Activated T-helper 9 cell treated with anti-CD3 and anti-CD28 coated beads, Interleukin-2, amount 50 U/mL, for 16 hours (primary cell): ENCODE measurements at regions not wholly inside any gene's neighbourhood (a gene's known extent, or its start where the extent isn't known, plus 50 kb on each side); places are given as distances from the start of the nearest gene placed in this dataset.
"Not testable (repeated sequence)": the region's sequence is repeated elsewhere in the genome, so short reads cannot be mapped to it uniquely, and the experiment has no call there.

ENCODE experiments used
- DNase-seq: peaks from one replicate; pipeline ENCODE4 v3.0.0-alpha.2; 2020; ENCODE audit warnings: low read depth

DNA sequence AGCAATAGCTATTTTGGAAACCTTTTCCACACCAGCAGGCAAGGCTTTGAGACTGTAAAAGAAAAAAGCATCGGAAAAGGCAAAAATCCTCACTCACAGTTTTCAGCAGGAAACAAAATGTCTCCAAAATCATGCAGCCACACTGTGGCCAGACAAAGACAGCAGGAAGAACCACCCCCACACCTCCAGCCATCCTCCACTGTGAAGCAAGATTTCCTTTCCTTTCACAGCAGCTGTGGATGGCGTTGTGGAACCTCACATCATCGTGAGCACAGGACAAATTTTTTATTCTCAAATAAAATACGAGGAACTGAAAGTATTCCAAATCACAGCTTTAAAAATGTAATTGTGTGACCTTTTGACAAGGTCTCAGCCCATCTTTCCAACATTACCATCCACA, 351.7 kb upstream of the NOCT start:
- DNase-seq = no peak

DNA sequence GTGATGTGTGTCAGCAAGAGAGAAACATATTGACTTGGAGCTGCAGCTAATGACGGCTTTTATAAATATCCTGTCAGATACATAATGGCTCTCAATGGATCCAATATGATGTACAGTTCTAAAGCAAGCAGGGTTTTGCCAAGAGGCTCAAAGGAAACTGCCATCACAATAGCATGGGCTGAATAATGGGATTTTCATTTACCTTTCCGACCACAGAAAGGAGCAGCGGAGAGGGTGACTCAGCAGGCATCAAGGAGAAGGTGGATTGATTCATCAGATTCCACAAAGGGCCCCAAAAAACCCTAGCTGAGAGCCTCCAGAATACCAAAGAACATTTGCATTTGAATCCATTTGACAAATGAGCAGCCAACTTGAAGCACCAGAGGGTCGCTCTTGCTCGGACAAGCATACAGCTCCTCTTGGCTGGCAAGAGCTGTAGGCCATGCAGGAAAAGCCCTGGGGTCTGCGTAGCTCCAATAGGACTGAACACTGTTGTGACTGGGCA, 355.7 kb upstream of the NOCT start:
- no peak for DNase-seq

DNA sequence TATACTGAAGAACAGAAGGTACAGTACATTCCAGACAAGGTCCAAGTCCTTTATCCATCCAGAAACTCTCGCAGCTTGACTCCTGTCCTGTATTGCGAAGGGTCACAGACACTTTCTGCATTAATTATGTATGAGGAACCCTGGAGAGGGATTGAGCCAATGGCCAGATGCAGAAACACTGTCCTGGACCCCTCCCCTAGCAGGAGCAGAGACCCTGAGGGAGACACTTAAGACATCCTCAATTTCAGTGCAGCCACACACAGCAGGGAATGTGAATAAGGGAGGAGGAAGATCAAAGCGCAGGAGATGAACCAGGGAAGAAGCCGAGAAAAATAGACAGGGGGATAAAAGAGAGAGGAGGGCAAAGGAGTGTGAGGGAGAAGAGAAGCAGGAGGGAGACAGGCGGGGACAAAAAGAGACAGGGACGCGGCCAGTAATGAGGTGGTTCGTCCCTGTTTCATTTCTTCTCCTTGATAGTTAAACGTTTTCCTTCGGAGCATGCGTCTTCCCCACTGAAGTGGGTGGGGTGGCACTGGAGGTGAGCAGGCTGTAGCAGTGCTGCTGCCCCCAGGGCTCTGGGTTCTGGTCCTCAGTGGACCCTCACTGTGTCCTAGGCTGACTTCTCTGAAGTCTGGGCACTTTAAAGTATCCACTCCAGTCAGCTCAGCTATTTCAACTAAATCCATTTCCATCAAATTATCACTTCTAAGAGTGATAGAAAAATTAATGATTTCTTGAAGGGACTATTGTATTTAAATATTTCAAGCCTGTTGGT, 356.4 kb upstream of the NOCT start:
- no peak for DNase-seq

DNA sequence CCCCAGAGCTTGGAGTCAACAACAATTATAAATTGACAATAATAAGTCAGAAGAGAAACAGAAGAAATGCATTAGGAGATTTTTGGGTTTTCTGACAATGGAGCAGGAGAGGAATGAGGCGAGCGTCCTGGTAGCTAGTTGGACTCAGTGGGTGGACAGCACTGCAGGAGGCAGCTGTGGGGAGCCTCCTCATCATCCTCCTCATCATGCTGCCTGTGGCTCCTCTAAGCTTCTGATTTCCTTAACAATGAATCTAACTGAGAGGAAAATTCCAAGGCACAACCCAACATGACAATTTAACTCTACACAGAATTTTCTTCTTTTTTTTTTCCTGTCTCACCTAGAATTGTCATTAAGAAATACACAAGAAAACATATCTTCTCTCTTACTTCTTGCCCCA, 357.1 kb upstream of the NOCT start:
- DNase-seq = no peak

DNA sequence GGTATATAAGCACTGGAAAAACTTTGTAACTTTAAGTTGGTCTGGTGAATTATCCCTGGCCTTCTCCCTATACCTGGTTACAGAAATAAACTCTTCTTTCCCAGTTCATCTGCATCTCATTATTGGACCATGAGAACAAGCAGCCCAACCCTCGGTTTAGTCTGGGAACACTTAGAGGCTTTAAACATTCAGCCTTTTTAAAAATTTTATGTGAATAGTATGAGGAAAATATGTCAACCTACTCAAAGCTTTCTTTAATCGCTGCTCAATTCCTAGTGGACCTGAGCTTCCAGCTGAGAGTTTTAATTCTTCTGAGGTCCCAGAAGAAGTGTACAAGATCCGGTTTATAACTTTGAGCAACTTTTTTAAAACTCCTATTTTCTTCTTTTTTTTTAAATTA, 358.6 kb upstream of the NOCT start:
- no peak for DNase-seq

DNA sequence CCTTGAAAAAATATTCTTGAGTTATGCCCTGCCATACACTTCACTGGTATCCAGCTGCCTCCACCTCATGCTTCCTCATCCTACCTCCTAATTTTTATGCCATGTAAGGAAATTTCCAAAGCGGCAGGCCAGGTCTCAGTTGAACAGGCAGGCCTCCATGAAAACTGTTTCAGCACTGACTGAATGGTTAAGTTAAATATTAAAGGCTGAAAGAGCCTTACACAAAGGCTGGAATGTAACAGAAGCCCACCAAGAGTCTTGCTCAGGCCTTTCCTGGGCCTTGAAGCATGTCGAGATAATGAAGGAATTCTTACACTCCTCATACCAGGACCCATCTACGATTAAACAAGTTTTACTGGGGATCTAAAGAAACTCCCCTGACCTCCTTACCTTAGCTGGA, 359.6 kb upstream of the NOCT start:
- no peak for DNase-seq

DNA sequence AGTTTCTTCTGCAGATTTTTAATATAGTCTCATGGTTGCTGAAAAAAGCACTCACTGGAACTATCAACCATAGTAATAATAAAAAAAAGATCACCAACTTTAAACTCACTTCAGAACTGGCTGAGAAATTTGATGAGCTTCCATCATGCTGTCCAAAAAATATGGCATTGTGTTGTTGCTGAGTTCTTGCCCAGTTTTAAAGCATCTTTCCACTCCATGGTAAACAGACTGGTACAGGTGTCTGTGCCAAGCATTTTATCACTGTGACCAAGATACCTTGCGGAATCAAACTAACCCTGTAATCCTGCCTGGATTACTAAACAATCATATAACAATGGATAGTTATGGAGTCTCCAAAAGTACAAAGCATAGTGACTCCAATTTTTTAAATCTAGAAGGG, 360.3 kb upstream of the NOCT start:
- no peak for DNase-seq

DNA sequence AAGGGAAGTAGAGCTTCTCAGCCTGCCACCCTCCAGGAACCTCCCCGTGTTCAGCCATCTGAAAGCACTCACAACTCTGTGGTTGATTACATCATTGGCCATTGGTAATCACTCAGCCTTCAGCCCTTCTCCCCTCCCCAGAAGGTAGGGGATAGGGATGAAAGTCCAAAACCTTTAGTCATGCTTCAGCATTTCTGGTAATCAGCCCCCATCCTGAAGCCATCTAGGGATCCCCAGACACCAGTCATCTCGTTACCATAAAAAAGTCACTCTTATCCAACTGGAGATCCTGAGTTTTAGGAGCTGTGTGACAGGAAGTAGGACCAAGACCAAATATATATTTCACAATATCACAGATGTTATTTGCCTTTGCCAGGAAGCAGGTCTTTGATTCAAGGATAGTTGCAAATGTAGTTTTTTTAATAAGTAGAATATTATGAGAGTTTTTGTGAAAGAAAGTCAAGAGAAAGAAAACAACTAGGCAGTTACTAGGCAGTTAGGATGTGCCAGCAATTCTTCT, 364.6 kb upstream of the NOCT start:
- DNase-seq = no peak

DNA sequence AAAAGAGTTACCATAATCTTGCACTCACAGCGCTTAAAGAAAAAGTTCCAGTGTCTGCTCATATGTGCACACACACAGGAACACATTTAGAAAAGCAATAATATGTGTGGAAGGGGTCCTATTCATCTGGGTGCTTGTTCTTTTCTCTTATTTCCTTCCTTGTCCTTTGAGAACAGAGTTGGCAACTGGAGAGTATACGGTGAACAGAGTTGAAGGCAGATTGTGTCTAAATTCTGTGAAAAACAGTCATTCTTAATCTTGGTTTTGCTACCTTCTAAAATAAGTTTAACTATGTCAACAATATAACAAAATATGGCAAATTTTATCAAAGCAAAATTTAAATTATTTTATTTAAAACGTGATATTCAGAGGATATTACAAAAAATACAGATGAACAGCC, 365.1 kb upstream of the NOCT start:
- DNase-seq = no peak

DNA sequence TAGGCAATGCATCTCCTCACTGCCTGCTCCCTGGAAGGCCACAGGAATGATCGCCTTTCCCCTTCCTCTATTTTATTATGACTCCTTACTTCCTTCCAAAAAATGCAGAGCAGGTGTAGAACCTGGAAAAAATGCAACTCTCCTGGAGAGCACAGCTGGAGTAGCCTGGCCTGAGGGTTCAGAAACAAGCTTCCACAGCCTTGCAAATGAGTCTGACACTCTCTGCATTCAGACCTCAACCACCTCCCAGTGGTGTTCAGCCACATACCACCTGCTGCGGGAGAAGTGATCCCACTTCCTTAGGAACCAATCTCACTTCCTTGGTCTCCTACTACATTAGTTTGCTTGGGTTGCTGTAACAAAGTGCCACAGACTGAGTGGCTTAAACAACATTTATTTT, 368.1 kb upstream of the NOCT start:
- no peak for DNase-seq

DNA sequence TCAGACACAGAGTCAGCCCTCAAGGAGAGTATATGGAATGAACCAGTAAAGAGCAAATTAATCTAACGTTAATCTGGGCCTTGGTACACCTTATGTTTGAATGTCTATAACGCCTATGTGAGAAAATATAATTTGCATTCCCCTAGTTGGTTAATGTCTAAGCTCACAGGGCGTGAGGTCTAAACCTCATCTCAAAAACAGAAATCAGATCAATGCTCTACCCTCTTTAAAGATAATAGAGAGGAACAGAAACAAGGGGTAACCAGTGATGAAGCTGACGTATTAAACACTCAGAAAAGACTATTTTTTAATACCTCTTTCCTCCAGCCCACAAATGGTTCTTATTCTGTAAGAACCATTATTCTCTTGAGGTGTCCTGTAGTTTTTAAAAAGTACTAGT, 369.2 kb upstream of the NOCT start:
- DNase-seq = no peak

DNA sequence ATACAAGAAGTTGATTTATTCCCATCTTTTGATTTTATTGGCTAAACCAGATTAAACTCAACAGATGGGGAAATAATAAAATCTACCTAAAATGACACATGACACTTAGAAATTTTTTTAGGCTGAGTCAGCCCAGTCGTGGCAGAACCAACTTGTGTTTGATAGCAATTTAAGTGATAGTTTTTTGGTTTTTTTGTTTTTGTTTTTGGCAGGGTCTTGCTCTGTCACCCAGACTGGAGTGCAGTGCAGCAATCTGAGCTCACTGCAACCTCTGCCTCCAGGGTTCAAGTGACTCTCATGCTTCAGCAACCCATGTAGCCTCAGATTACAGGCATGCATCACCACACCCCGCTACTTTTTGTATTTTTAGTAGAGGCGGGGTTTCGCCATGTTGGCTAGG, 370.3 kb upstream of the NOCT start:
- no peak for DNase-seq

DNA sequence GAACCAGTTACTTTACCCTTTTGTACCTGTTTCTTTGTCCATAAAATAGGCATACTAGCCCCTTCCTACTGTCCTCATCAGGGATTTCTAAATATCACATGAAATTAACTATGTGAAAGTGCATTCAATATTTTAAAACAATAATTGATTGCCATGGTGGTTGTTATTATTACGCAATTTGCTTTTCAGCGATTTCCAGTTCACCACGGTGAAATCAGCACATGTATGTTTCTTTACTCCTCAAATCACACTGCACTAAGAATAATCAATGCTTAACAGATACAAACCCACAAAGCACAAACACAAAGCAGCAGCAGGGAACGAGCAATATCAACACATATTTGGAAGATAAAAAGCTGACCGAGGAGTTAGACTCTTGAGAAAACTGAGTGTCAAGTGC, 371.3 kb upstream of the NOCT start:
- no peak for DNase-seq

DNA sequence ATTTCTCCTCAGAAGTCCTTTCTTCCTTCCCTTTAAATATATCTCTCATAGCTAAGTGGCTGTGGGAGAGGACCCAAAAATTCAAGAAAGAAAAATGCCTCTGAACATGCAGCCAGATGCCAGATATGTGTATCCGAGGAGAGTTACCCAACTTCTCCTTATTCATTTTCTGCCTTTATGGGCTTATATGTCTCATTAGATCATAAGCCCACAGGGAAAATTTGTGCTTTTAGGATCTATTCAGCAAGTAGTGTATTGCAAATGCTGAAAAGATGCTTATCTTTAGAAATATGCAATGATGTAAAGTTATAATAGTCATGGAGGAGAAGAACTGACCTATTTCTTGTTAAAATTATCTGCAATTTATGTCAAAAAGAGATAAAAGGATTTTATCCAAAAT, 371.8 kb upstream of the NOCT start:
- DNase-seq = no peak

DNA sequence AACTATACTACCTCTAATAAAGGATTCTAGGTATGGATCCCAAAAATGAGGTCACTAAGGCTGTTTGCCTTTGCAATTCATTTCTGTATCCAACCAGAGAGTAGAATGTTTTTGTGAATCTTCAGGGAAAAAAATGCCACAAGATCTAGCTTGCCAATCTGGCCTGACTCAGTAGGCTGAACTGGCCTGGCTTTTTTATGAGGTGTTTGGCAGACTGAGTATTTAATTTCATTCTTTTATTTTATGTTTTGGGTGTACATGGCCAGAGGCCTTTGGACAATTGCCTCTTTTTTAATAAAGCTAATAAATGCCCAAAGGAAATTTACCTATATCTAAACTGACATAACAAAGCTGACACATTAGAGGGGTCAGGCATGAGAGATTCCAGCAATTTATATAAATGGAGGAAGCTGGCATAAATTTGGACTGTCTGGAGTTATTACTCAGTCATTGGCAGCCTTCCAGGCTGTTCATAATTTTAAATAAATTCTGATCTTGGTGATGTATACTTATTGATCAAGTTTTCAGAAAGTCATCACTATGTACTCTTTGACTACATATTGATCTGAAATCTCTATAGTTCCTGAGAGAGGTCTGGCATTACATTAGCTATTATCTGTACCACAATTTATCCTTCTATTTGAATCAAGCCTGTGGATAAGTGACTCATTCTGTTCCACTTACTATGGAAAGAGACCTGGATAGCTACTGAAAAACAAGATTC, 376.4 kb upstream of the NOCT start:
- no peak for DNase-seq

DNA sequence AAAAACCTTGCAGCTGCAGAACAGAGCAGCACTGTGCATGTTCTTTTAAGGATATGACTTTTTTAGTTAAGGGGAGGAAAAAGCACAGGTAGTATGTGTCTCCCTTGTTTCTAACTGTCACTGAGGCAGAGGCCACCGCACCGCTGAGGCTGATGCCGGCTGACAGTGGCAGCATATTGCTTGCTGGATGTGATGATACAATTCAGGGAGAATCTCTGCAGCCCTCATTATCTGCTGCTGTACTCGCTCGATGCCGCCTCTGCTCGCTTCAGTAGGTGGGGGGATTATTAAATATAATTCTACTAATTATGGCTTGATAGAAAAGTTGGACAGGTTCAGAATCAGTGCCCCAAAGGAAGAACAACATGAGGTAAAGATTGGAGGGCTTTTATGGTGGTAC, 378.8 kb upstream of the NOCT start:
- no peak for DNase-seq

DNA sequence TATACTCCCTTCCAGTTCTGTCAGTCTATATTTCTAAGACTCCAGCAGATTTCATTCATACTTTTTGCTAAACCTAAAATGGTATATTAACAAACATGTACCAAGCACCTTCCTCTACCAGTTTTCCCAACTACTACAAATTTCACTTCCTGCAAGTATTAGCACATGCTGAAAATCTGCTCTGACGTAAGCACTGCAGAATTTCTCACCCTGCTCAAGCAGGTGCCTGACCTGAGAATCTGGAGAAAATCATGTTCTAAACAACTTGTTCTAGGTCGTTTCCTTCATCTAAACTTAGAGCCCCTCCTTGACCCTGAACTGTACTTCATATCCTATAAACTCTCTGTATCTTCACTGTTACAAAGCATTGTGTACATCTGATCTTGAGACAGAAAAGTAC, 380.7 kb upstream of the NOCT start:
- no peak for DNase-seq

DNA sequence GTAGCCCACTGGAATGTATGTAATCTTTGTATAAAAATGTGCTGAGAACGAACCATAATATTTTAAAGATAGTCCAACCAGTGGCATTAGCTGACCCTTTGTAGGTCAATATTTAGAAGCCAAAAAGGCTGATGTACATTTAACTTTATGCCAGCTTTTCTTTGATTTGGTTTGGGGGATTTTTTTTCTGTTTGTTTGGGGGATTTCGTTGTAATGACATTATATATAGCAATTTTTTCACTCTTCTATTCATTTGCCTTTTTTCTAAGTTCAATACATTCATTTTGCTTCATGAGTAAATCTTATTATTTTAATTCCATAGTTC, 382.0 kb upstream of the NOCT start:
- DNase-seq = no peak

DNA sequence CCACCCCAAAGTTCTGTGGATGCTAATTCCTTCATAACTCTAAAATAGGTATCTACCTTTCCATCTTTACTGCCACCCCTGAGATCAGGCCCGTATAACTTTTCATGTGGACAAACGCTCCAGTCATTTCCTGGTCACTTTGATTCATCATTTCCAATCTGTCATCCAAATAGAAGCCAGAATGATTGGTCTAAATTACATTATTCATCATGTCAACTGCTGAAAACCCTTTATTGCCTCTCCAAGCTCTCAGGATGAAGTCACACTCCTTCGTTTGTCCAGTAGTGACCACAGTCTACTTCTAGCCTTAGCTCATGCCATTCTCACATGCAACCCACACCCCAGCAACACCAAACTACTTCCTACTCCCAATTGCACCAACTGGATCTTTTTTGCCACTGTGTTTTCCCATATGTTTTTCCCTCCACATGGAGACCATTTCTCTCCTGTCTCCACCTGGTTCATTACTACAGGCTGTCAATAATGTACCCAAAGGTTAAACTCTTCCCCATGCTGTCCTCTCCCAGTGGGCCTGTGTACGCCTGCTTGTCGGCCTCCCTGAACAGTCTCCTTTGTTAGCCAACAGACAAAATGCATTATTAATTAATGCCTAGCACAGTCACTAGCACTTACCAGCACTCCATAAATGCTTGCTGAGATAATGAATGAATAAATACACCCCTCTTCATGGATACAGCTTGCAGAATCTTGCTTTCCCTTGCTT, 382.6 kb upstream of the NOCT start:
- no peak for DNase-seq

DNA sequence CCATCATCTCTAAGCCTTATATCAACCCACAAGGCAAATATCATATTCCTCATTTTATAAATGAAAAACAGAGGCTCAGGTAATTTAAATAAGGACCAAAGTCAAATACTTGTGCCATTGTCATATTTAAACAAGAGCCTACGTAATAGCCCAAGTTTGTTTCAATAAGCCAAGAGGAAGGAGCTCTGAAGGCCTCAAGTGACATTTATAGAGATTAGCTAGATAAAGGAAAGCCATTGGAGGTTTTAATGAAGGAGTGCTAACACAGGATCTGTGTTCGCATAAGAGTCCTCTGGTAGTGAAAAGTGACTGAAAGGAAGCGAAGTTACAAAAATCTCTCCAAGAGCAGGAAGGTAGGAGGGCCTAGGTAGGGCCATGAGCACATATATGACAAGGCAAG, 384.9 kb upstream of the NOCT start:
- no peak for DNase-seq

DNA sequence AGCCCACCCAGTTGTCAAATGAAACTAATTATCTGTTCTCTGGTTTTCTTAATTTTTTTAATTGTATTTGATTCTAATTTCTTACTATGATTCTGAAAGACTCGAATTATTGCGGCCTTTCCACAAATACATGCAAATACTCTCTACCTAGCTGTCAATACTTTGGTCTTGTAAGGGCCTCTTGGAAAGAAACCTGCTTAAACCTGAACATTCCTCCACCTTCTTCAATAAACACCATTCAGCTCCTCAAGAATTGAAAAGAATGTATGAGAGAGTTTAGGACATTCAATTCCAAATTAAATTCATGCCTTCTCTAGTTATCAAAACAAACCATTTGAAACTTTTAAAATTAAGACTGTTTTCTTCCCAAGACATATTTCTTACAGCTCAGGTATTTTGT, 385.9 kb upstream of the NOCT start:
- DNase-seq = no peak

DNA sequence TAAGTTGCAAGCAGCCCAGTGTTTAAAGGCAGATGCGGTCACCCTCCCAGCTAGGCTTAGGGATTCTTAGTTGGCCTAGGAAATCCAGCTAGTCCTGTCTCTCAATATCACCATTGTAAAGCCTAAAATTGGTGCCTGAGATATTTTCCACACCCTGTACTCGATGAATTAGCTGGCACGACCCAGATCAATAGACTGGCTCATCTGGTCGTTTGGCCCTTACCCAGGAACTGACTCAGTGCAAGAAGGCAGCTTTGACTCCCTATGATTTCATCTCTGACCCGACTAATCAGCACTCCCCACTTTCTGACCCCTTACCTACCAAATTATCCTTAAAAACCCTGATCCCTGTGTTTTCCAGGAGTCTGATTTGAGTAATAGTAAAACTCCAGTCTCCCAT, 384.9 kb upstream of the SLC7A11 start:
- no peak for DNase-seq

DNA sequence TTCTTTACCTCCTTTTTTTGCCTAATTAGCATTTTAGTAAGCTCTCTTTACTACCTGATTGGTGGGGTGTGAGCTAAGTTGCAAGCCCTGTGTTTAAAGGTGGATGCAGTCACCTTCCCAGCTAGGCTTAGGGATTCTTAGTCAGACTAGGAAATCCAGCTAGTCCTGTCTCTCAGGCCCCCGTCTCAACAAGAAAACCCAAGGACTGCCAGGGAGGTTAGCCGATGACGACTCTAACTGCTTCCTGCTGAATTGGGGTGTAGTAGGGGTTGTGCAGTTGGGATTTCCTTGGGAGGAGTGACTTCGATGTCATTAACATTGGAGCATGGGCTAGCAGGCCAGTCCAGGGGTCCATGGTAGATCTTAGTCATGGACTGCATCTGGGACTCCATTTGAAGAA, 380.2 kb upstream of the SLC7A11 start:
- not testable (repeated sequence) for DNase-seq
